MM.1S (cell line): ENCODE measurements at regions not wholly inside any gene's neighbourhood (a gene's known extent, or its start where the extent isn't known, plus 50 kb on each side); places are given as distances from the start of the nearest gene placed in this dataset.

Source experiments
- DNase-seq: peaks from one replicate; pipeline ENCODE4 v3.0.0-alpha.2; 2015
- H2AFZ ChIP-seq: fragments of 300-600 bp; sonication (generic); 2 replicates; pipeline ENCODE4 v1.6.0; 2016; ENCODE audit warnings: antibody characterized with exemption, low read length
- H3F3A ChIP-seq: fragments of 300-600 bp; sonication (generic); 2 replicates; pipeline ENCODE4 v1.6.1; 2016; ENCODE audit warnings: mild to moderate bottlenecking, antibody characterized with exemption, low read length, moderate library complexity, mixed read lengths; ENCODE audit not compliant: insufficient read depth
- H3K27ac ChIP-seq: fragments of 300-600 bp; sonication (generic); 2 replicates; pipeline ENCODE4 v1.5.1; 2016; ENCODE audit warnings: mild to moderate bottlenecking, low read length
- H3K27me3 ChIP-seq: fragments of 300-600 bp; sonication (generic); replicated peaks from 2 replicates; pipeline ENCODE4 v1.6.0; 2016; ENCODE audit warnings: low read length; ENCODE audit not compliant: insufficient read depth
- H3K36me3 ChIP-seq: fragments of 300-600 bp; sonication (generic); replicated peaks from 2 replicates; pipeline ENCODE4 v1.6.1; 2016; ENCODE audit warnings: mild to moderate bottlenecking, low read length, mixed read lengths; ENCODE audit not compliant: insufficient read depth
- H3K4me1 ChIP-seq: fragments of 300-600 bp; sonication (generic); 2 replicates; pipeline ENCODE4 v1.6.1; 2016; ENCODE audit warnings: low read length, mixed read lengths
- H3K4me2 ChIP-seq: fragments of 300-600 bp; sonication (generic); 2 replicates; pipeline ENCODE4 v1.6.0; 2016; ENCODE audit warnings: low read depth, low read length
- H3K4me3 ChIP-seq: fragments of 300-600 bp; sonication (generic); 2 replicates; pipeline ENCODE4 v1.5.1; 2016; ENCODE audit warnings: low read length, mixed read lengths
- H3K79me2 ChIP-seq: fragments of 300-600 bp; sonication (generic); 2 replicates; pipeline ENCODE4 v1.6.1; 2016; ENCODE audit warnings: mixed run types, low read length, mixed read lengths
- H3K9ac ChIP-seq: fragments of 300-600 bp; sonication (generic); 2 replicates; pipeline ENCODE4 v1.6.1; 2016; ENCODE audit warnings: low read length, mixed read lengths
- H3K9me2 ChIP-seq: fragments of 300-600 bp; sonication (generic); replicated peaks from 2 replicates; pipeline ENCODE4 v1.6.1; 2016; ENCODE audit warnings: mild to moderate bottlenecking, low read length, mixed read lengths; ENCODE audit not compliant: insufficient read depth
- H3K9me3 ChIP-seq: fragments of 300-600 bp; sonication (generic); replicated peaks from 2 replicates; pipeline ENCODE4 v1.6.1; 2016; ENCODE audit warnings: mild to moderate bottlenecking, low read length, mixed read lengths; ENCODE audit not compliant: insufficient read depth
- H4K20me1 ChIP-seq: fragments of 300-600 bp; sonication (generic); 2 replicates; pipeline ENCODE4 v1.6.1; 2016; ENCODE audit warnings: mild to moderate bottlenecking, low read length, moderate library complexity, mixed read lengths; ENCODE audit not compliant: insufficient read depth
- CTCF ChIP-seq: fragments of 300-600 bp; sonication (generic); IDR thresholded peaks from 2 replicates; pipeline ENCODE4 v1.5.1; 2016; ENCODE audit warnings: antibody characterized with exemption, low read length, mixed read lengths
- EZH2 ChIP-seq: fragments of 300-600 bp; sonication (generic); optimal IDR thresholded peaks from 2 replicates; pipeline ENCODE3; 2017; ENCODE audit warnings: low read depth, mild to moderate bottlenecking, antibody characterized with exemption, low read length, mixed read lengths
- EZH2phosphoT487 ChIP-seq: fragments of 300-600 bp; sonication (generic); IDR thresholded peaks from 2 replicates; pipeline ENCODE4 v1.6.1; 2018; ENCODE audit warnings: antibody characterized with exemption, low read length

GRCh38 chr11:130585545-130585944 lies 137.1 kb downstream of the ADAMTS15 start:
- Histone ChIP-seq H3K36me3 (no peaks in the 10 kb centered on the region), H2AFZ (no peak overlapping the region), H4K20me1 (no peaks in the 10 kb centered on the region), H3K27me3 (no peaks in the 10 kb centered on the region), H3K9me3 (no peaks in the 10 kb centered on the region), H3K27ac (no peak overlapping the region), H3K4me1 (peaks cover 20% of the 10 kb centered on the region), H3K79me2 (no peaks in the 10 kb centered on the region), H3K9ac (no peak overlapping the region), H3K4me3 (no peak overlapping the region), H3K4me2 (no peak overlapping the region), H3F3A (peaks cover 10% of the 10 kb centered on the region), H3K9me2 (no peaks in the 10 kb centered on the region)
- no peak for TF ChIP-seq EZH2
- no peak for TF ChIP-seq EZH2phosphoT487
- no peak for TF ChIP-seq CTCF
- DNase-seq, result no peak

- Histone ChIP-seq H3K9me2 (no peaks in the 10 kb centered on the region), H3K36me3 (no peaks in the 10 kb centered on the region), H3K27me3 (no peaks in the 10 kb centered on the region), H3K4me1 (no peaks in the 10 kb centered on the region), H3F3A (no peaks in the 10 kb centered on the region), H3K9me3 (no peaks in the 10 kb centered on the region), H3K79me2 (no peaks in the 10 kb centered on the region), H3K4me2 (no peak overlapping the region), H3K4me3 (no peak overlapping the region), H3K9ac (no peak overlapping the region), H3K27ac (no peak overlapping the region), H4K20me1 (no peaks in the 10 kb centered on the region), H2AFZ (no peak overlapping the region)
- no peak for DNase-seq
- no peak for TF ChIP-seq EZH2phosphoT487
- no peak for TF ChIP-seq EZH2
- TF ChIP-seq CTCF, result no peak
Observed at GRCh38 chr11:130587658-130588057, 139.2 kb downstream of the ADAMTS15 start.

- no peak for TF ChIP-seq EZH2
- TF ChIP-seq CTCF, result no peak
- no peak for TF ChIP-seq EZH2phosphoT487
- Histone ChIP-seq H3K4me1 (no peaks in the 10 kb centered on the region), H2AFZ (no peak overlapping the region), H3K9me2 (no peaks in the 10 kb centered on the region), H3K36me3 (no peaks in the 10 kb centered on the region), H3K27me3 (no peaks in the 10 kb centered on the region), H3K27ac (no peak overlapping the region), H3F3A (no peaks in the 10 kb centered on the region), H3K9ac (no peak overlapping the region), H3K79me2 (no peaks in the 10 kb centered on the region), H4K20me1 (no peaks in the 10 kb centered on the region), H3K4me3 (no peak overlapping the region), H3K9me3 (no peaks in the 10 kb centered on the region), H3K4me2 (no peak overlapping the region)
- DNase-seq, result no peak
Observed at GRCh38 chr11:130588471-130588870, 140.0 kb downstream of the ADAMTS15 start.
